HG02571 (cell line): ENCODE measurements at regions not wholly inside any gene's neighbourhood (a gene's known extent, or its start where the extent isn't known, plus 50 kb on each side); places are given as distances from the start of the nearest gene placed in this dataset.
"Not testable (repeated sequence)": the region's sequence is repeated elsewhere in the genome, so short reads cannot be mapped to it uniquely, and the experiment has no call there.

ENCODE experiments used
- ATAC-seq: cut with Tn5 transposase; IDR thresholded peaks from one replicate; pipeline ENCODE4 v1.9.1; 2021; ENCODE audit warnings: mild to moderate bottlenecking, moderate library complexity; ENCODE audit not compliant: unreplicated experiment

- ATAC-seq = no peak
Measured at GRCh38 chr3:20424086-20424485, 238.1 kb upstream of the SGO1 start.

DNA sequence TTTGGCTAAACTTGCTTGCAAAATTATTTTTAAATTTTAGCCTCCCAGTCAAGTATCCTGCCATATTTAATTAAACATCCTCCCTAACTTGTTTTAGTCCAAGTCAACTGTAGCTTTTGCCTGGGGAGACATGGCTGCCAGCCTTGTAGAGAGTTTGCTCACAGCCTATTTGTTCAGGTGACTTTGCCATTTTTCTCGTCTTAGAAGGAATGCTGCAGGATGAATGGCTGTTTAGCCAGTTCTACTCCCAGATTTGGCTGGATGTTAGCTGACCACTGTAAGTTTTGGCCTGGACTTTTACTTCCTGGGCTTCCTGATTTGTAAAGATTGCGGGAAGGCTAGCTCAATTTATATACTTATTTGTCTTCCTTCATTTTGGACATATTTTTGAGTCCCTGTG, 236.4 kb upstream of the SGO1 start:
- ATAC-seq = no peak

DNA sequence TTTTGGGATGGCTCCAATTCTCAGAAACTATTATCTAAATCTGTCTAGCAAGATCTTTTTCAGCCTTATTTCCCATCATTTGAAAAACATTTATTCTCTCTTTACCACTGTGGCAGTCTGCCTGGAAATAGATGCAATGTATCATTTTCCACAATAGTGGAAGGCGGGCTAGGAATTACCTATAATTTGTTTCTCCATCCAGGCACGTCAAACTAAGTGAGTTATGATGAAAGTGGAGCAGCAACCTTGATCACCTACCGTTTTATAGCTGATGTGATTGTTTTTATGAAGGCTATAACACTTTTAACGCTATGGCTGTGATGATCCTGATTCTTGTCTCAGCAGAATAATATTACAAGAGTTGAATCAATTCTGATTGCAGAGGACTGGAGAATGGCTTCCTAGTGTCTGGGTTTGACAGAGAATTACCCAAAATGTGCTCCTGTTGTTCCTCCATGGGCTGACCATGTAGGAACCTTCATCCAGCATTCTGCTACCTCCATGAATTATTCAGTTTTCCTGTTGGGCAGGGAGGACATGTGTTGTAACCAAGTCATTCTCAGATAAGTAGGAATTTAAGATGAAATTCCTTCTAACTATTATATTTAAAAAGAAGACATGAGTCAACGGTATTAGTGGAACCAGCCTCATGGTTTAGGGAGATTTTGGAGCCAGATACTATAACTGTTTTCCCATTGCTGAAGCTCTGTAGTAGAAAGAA, 231.5 kb upstream of the SGO1 start:
- no peak for ATAC-seq

- no peak for ATAC-seq
Measured at GRCh38 chr3:20406611-20407011, 220.6 kb upstream of the SGO1 start.

DNA sequence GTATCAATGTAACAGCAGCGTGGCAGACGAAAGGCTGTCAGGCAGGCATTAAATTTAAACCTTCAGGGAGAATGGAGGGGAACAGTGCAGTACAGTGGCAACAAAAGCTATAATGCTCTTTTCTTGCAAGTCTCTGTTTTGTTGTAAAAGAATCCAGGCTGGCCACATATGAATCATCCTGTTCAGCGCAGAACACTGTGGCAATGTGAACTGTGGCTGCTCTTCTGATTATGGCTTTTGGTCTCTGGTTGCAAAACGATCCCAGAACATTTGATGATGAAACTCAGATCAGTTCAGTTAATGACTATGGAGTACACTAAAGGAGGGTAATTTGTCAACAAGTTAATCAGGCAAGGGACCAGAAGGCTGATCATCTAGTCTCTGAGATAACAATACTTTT, 219.7 kb upstream of the SGO1 start:
- ATAC-seq = no peak

DNA sequence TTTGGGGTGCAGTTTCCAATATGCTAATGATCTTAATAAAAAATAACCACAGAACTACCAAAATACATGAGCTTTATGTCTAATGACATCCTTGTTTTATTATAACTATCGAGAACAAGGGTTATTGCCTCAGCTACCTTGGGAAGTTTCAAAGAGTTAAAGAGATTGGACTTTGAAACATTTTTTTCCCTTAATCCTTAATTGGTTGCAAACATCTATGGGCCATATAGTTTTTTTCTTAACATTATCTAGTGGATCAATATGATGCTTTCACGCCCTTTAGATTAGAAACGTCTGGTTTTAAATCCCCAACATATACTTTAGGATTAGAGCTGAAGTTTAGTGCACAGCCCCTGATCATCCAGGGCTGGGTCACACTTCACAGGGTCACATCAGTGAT, 219.2 kb upstream of the SGO1 start:
- no peak for ATAC-seq

DNA sequence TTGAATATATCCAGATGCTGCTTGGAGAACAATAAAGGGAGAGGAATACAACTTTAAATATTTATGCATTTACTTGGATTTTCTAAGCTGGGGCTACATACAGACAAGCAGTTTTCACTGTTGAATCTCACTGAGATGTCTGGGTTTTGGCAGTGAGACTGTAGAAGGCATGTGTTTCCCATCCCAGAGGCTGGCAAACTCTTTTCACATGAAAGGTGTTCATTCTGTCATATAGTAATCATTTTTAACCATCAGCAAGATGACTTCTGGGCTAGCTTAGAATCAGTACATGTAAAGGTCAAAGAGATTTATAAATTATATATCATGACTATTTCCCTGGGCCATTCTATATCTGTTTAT, 218.7 kb upstream of the SGO1 start:
- ATAC-seq = no peak

DNA sequence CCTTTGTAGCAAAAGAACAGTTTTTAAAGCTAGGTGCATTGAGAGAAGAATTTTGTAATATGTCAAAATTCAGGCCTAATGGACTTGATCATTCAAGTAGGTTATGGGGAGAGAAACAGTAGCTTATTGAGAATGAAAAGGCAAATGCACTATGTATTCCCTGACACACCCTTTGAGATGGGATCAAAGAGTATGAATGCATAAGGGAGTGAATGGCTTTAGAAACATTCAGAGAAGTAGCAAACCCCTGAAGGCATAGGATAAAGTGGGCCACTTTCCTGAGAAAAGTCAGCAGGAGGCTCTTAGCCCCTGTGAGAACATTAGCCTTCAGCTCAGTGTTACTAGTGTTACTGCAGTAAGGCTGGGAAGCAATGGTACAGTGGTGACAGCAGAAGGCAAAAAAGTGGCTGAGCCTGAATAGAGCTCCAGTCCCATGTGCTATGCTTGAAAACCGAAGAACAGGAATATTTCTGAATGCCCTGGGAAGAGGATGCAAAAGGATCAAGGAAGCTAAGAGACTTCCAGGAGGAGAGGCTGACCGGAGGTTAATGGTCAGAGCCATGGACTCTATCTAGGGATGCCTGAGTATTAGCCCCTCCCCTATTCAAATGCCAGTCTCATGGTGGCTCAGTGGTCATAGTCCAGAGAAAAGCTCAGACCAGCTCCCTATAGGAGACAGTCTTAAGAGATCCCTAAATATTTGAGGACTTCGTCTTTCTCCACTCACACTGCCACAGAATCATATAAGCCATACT, 218.2 kb upstream of the SGO1 start:
- ATAC-seq = no peak

- no peak for ATAC-seq
Measured at GRCh38 chr3:20401253-20401652, 215.2 kb upstream of the SGO1 start.

- ATAC-seq = no peak
Measured at GRCh38 chr3:20400686-20401085, 214.7 kb upstream of the SGO1 start.

DNA sequence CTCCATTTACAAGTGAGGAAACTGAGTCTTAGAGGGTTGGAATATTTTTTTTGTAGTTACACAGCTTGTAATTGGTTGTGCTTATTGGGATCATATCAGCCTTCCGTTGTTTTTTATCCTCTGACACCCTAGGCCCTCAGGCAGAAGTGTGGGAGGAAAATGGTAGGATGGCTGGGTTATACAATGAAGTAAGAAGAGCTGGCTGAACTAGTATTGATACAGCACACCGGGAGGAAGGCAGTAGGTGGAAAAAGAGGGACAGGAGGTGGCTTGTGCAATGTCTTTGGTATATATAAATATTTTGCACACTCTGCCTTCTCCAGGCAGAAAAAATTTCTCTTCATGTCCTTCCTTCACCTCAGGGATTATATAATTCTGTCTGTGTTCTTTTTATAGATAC, 214.3 kb upstream of the SGO1 start:
- no peak for ATAC-seq

- ATAC-seq = no peak
Measured at GRCh38 chr3:20396335-20396734, 210.3 kb upstream of the SGO1 start.

DNA sequence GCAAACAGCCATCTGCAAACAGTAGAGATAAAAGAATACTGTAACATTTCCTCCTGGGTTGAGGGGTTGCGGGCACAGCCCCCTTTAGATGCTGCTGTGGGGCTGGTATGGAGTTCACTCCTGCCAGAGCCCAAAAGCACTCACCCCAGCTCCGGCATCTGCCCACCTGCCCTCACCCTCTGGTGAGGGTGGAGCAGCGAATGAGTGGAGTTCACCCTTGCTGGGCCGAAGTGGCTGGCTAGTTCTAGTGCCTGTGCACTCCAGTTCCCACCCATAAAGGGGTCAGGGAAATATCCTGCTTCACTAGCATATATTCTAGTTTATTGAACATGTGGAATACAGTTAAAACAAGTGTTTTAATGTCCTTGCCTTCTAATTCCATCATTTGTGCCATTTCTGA, 209.7 kb upstream of the SGO1 start:
- ATAC-seq = no peak

- ATAC-seq = no peak
Measured at GRCh38 chr3:20394243-20394642, 208.2 kb upstream of the SGO1 start.

DNA sequence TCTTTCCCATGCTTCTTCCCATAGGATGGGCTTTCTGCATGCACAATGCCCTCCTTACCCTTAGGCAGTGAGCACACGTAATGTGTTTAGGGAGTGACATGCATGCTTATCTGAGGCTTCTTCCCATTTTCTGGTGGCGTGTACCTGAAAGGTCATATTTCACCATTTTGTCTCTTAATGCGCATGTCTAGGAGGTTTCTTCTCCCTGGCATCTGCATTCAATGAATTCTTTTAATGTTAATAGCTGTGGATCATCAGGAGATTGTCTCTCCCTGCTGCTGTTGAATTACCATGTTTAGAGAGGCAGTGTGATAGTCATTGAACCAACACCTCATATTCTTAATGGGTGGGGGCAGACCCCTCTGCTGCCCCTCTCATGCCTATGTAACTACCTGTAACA, 205.6 kb upstream of the SGO1 start:
- no peak for ATAC-seq

- no peak for ATAC-seq
Measured at GRCh38 chr3:20388971-20389370, 203.0 kb upstream of the SGO1 start.

DNA sequence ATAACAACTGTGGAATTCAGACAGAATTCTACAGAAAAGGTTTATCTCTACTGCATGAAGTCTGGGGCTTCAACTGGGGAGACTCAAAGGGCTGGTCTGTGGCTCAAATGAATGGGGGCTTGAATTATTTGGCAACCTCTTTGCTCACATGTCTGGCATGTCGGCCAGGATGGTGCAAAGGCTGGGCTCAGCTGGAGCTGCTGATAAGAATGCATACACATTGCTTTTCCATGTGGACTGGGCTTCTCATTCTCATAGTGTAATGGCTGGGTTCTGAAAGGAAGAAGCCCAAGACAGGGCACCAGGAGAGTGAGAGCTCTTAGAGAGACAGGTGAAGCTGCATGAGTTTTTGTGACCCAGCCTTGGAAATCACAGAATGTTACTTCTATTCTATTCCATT, 194.3 kb upstream of the SGO1 start:
- ATAC-seq = no peak

DNA sequence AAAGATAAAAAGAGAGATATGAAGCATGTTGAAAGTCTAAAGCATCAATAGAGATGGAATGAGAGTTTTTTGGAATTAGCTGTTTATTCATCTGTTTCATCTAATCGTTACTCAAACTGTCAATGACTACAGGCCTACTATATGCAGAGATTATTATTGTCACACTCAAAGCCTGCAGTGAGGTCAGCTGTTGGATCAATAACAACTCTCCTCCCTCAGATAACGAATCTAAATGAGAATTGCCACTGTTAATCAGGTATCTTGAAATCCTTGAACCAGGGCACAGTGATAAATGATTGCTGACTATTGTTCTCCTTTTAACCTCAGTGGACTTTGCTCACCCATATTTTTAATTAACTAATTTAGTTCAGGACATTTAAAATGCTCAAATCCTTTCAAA, 192.3 kb upstream of the SGO1 start:
- ATAC-seq = no peak

DNA sequence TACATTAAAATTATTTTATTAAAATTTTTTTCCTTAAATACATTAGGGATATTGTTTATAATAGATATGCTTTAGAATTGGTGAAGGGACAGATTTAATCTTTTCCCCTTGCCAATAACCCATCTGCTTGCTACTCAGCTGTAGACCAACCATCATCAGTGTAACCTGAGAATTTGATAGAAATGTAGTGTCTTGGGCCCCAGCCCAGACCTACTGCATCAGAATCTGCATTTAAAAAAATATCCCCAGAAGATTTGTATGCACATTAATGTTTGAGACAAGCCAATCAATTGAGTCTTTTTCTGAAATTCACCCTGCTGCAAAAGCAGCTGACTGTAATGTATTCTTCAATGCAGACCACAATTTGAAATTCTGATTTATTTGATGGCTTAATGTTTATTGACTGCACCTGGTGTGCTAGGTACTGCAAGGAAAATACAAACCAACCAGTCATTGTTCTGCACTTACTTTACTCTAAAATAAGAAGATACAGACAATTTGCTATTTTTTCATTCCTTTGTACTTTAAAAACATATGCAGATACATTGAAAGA, 190.7 kb upstream of the SGO1 start:
- ATAC-seq = no peak

GRCh38 chr3:20375302-20375701, 189.3 kb upstream of the SGO1 start:
- no peak for ATAC-seq

DNA sequence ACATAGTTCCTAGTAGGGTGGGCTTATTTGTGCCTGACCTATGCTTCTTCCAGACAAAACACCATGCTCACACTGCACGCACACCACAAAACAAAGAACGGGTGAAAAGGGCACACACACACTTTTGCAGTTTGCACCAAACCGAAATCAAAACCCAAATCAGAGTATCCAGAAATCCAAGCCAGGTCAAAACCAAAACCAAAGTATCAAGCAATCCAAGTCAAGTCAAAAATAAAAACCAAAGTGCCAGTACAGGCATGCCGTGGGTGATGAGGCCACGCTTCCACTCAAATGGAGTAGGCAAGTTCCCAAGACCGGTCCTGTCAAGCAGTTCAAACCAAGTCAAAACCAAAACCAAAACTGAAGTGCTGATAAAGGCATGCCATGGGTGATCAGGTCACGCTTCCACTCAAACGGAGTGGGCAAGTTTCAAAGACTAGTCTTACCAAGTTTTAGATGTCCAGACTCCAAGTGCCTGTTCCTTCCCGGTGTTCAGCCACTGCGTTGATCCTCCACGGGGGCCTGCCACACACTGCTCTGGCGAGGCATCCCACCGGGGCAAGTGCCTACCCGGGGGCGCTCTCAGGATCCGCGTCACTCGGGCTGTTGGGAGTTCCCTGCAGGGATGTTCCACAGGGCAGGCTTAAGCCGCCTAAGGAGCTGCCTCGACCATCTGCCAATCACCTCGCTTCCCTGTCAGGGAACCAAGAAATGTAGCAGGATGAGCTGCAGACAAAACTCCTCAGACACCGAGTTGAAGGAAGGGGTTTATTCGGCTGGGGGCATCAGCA, 184.5 kb upstream of the SGO1 start:
- ATAC-seq = not testable (repeated sequence)

DNA sequence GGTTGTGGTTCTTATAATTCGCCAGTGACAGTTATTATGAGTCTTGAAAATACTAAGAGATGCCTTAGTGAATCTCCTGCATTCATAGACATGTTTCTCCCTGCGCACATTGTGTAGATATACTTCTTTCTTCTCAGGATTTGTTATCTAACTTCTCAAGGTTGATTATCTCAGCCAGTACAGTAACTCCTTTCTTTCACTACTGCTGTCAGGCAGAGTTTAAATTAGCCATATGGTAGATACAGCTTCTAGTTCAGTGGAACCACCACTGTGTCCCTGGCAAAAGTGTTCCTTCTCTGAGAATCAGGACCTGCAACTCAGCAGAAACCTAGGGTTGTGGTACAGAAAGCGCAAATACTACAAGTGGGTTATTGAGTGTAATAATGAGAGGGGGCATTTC, 175.0 kb upstream of the SGO1 start:
- ATAC-seq = no peak
